IMR-90 (cell line): ENCODE measurements at regions not wholly inside any gene's neighbourhood (a gene's known extent, or its start where the extent isn't known, plus 50 kb on each side); places are given as distances from the start of the nearest gene placed in this dataset.

ENCODE experiments used
- ATAC-seq: fragments of 200-7000 bp; cut with Tn5 transposase; 2 replicates; pipeline ENCODE4 v1.9.1; 2020; ENCODE audit warnings: low read depth, mild to moderate bottlenecking, moderate library complexity
- BruUV-seq: library from RNA; stranded (reverse); fragments of 400-500 nt; replicated peaks from 2 replicates; lab custom pipeline; 2021; lab: Mats Ljungman, UMichigan
- CTCF ChIA-PET: fragments of 300-600 bp; formaldehyde crosslinking; extraction: SDS; loops from one replicate; lab custom pipeline; 2021; ENCODE audit warnings: antibody characterized with exemption; lab: Yijun Ruan, JAX
- POLR2A ChIA-PET: fragments of 300-600 bp; sonication (Branson Sonifier 250); formaldehyde crosslinking; loops from one replicate; lab custom pipeline; 2022; ENCODE audit warnings: antibody characterized with exemption; ENCODE audit not compliant: unreplicated experiment; lab: Charles Lee
- DNase-seq: peaks from one replicate; pipeline ENCODE4 v3.0.0; 2013
- H2AFZ ChIP-seq: replicated peaks from 2 replicates; pipeline ENCODE3; 2013; ENCODE audit warnings: low read length, mild to moderate bottlenecking; ENCODE audit not compliant: poor library complexity
- H2AK5ac ChIP-seq: 2 replicates; pipeline ENCODE4 v1.6.1; 2013; ENCODE audit warnings: low read depth, low read length, inconsistent platforms
- H2AK9ac ChIP-seq: replicated peaks from 2 replicates; pipeline ENCODE3; 2013; ENCODE audit warnings: mild to moderate bottlenecking, low read depth, low read length, moderate library complexity; ENCODE audit not compliant: poor library complexity
- H2BK120ac ChIP-seq: 2 replicates; pipeline ENCODE4 v1.6.1; 2013; ENCODE audit warnings: low read depth, low read length, inconsistent platforms
- H2BK15ac ChIP-seq: 3 replicates; pipeline ENCODE4 v1.6.1; 2013; ENCODE audit warnings: low read depth, low read length, inconsistent platforms
- H2BK20ac ChIP-seq: 2 replicates; pipeline ENCODE4 v1.6.1; 2013; ENCODE audit warnings: low read depth, mild to moderate bottlenecking, inconsistent platforms, low read length, moderate library complexity
- H2BK5ac ChIP-seq: 2 replicates; pipeline ENCODE4 v1.6.1; 2013; ENCODE audit warnings: mild to moderate bottlenecking, low read depth, low read length, inconsistent platforms; ENCODE audit not compliant: poor library complexity, severe bottlenecking
- H3K14ac ChIP-seq: replicated peaks from 2 replicates; pipeline ENCODE4 v1.6.1; 2013; ENCODE audit warnings: low read depth, low read length, inconsistent platforms
- H3K18ac ChIP-seq: 2 replicates; pipeline ENCODE4 v1.6.1; 2013; ENCODE audit warnings: low read depth, low read length, control low read depth
- H3K23ac ChIP-seq: 2 replicates; pipeline ENCODE4 v1.6.1; 2013; ENCODE audit warnings: low read depth, low read length, inconsistent platforms
- H3K27ac ChIP-seq: 2 replicates; pipeline ENCODE4 v1.5.1; 2013; ENCODE audit warnings: mild to moderate bottlenecking, control low read depth, low read length; ENCODE audit not compliant: insufficient read depth
- H3K27me3 ChIP-seq: 2 replicates; pipeline ENCODE4 v1.6.1; 2013; ENCODE audit warnings: low read length; ENCODE audit not compliant: control insufficient read depth, insufficient read depth
- H3K36me3 ChIP-seq: 2 replicates; pipeline ENCODE4 v1.6.1; 2013; ENCODE audit warnings: low read length, mixed read lengths; ENCODE audit not compliant: control insufficient read depth, insufficient read depth
- H3K4ac ChIP-seq: 2 replicates; pipeline ENCODE4 v1.6.1; 2013; ENCODE audit warnings: low read depth, low read length, inconsistent platforms
- H3K4me1 ChIP-seq: 2 replicates; pipeline ENCODE4 v1.6.1; 2013; ENCODE audit warnings: low read length, mixed read lengths; ENCODE audit not compliant: control insufficient read depth, insufficient read depth
- H3K4me2 ChIP-seq: 2 replicates; pipeline ENCODE4 v1.6.1; 2013; ENCODE audit warnings: low read depth, mild to moderate bottlenecking, control low read depth, low read length, moderate library complexity
- H3K4me3 ChIP-seq: 2 replicates; pipeline ENCODE4 v1.5.1; 2013; ENCODE audit warnings: low read depth, mild to moderate bottlenecking, control low read depth, low read length, moderate library complexity; ENCODE audit not compliant: insufficient read depth
- H3K56ac ChIP-seq: 2 replicates; pipeline ENCODE4 v1.6.1; 2013; ENCODE audit warnings: low read length, inconsistent platforms; ENCODE audit not compliant: insufficient read depth; ENCODE audit errors: extremely low read depth
- H3K79me1 ChIP-seq, 2 experiments: 2 replicates each; pipeline ENCODE4 v1.6.1; 2013; ENCODE audit warnings: low read length in 2 of 2, inconsistent platforms in 1 of 2, low read depth in 1 of 2
- H3K9ac ChIP-seq: 2 replicates; pipeline ENCODE4 v1.6.1; 2013; ENCODE audit warnings: low read depth, low read length, control low read depth
- H3K9me1 ChIP-seq: 2 replicates; pipeline ENCODE4 v1.6.1; 2013; ENCODE audit warnings: low read length, inconsistent platforms; ENCODE audit not compliant: insufficient read depth
- H3K9me3 ChIP-seq: 2 replicates; pipeline ENCODE4 v1.6.1; 2013; ENCODE audit warnings: low read length; ENCODE audit not compliant: control insufficient read depth, insufficient read depth
- H4K20me1 ChIP-seq: 2 replicates; pipeline ENCODE4 v1.6.1; 2013; ENCODE audit warnings: low read length, inconsistent platforms; ENCODE audit not compliant: insufficient read depth
- H4K5ac ChIP-seq: 2 replicates; pipeline ENCODE4 v1.6.1; 2013; ENCODE audit warnings: mild to moderate bottlenecking, low read depth, low read length, control low read depth
- H4K8ac ChIP-seq, 2 experiments: 2 replicates each; pipeline ENCODE4 v1.6.1; 2013; ENCODE audit warnings: low read depth in 2 of 2, low read length in 2 of 2, control low read depth in 1 of 2, inconsistent platforms in 1 of 2
- H4K91ac ChIP-seq: 2 replicates; pipeline ENCODE4 v1.6.1; 2013; ENCODE audit warnings: low read depth, low read length, inconsistent platforms; ENCODE audit not compliant: insufficient read depth
- BHLHE40 ChIP-seq: fragments of 150-350 bp; IDR thresholded peaks from 2 replicates; pipeline ENCODE4 v1.6.1; 2016; ENCODE audit warnings: mild to moderate bottlenecking, low read depth, low read length
- CEBPB ChIP-seq: IDR thresholded peaks from 2 replicates; pipeline ENCODE4 v1.6.1; 2012; ENCODE audit warnings: low read depth, low read length, improper control_type of control experiment
- CHD1 ChIP-seq: IDR thresholded peaks from 2 replicates; pipeline ENCODE4 v1.6.1; 2012; ENCODE audit warnings: low read depth, low read length, improper control_type of control experiment
- FOS ChIP-seq: fragments of 150-350 bp; IDR thresholded peaks from 2 replicates; pipeline ENCODE4 v1.6.1; 2016; ENCODE audit warnings: low read depth, low read length
- MAFK ChIP-seq: IDR thresholded peaks from 2 replicates; pipeline ENCODE4 v1.6.1; 2012; ENCODE audit warnings: low read depth, low read length, improper control_type of control experiment
- MAZ ChIP-seq: IDR thresholded peaks from 2 replicates; pipeline ENCODE4 v1.6.1; 2012; ENCODE audit warnings: low read depth, mild to moderate bottlenecking, low read length, improper control_type of control experiment, moderate library complexity, borderline replicate concordance
- MXI1 ChIP-seq: IDR thresholded peaks from 2 replicates; pipeline ENCODE4 v1.6.1; 2012; ENCODE audit warnings: low read depth, mild to moderate bottlenecking, low read length, moderate library complexity, borderline replicate concordance
- NFE2L2 ChIP-seq: fragments of 150-350 bp; IDR thresholded peaks from 2 replicates; pipeline ENCODE4 v1.6.1; 2016; ENCODE audit warnings: low read depth, mild to moderate bottlenecking, low read length
- POLR2A ChIP-seq: IDR thresholded peaks from 2 replicates; pipeline ENCODE4 v1.6.1; 2012; ENCODE audit warnings: mild to moderate bottlenecking, low read depth, low read length
- RAD21 ChIP-seq: IDR thresholded peaks from 2 replicates; pipeline ENCODE4 v1.6.1; 2012; ENCODE audit warnings: low read length, improper control_type of control experiment
- RCOR1 ChIP-seq: IDR thresholded peaks from 2 replicates; pipeline ENCODE4 v1.6.1; 2012; ENCODE audit warnings: mild to moderate bottlenecking, low read length, improper control_type of control experiment; ENCODE audit not compliant: insufficient replicate concordance
- RFX5 ChIP-seq: IDR thresholded peaks from 2 replicates; pipeline ENCODE4 v1.8.0; 2012; ENCODE audit warnings: low read depth, mild to moderate bottlenecking, low read length, moderate library complexity
- SMC3 ChIP-seq: fragments of 150-350 bp; IDR thresholded peaks from 2 replicates; pipeline ENCODE4 v1.6.1; 2016; ENCODE audit warnings: low read depth, mild to moderate bottlenecking, antibody characterized with exemption, low read length, moderate library complexity
- WGBS, 2 experiments: methylation state at CpG; one replicate each; pipeline versions ENCODE4 v1.1.5 to v1.1.7; 2013; ENCODE audit warnings: missing lambda C conversion rate in 2 of 2; ENCODE audit not compliant: insufficient read length in 1 of 2; ENCODE audit errors: extremely low coverage in 2 of 2; 5-methylcytosine and 5-hydroxymethylcytosine counted together
- dilution Hi-C: fragments of 300-500 bp; cut with HindIII; formaldehyde crosslinking; loops from one replicate; pipeline ENCODE4 v1.14.3; 2018; ENCODE audit warnings: low sequenced_read_pairs; ENCODE audit not compliant: unreplicated experiment
- in situ Hi-C: fragments of 300-500 bp; cut with MboI; formaldehyde crosslinking; loops from 3 replicates; pipeline ENCODE4 v1.14.3; 2019; ENCODE audit warnings: low sequenced_read_pairs, inconsistent platforms, mixed read lengths
- intact Hi-C: fragments of 100-400 bp; cut with micrococcal nuclease; formaldehyde crosslinking; loops from 2 replicates; pipeline ENCODE4 v1.10.0; 2022
- TF ChIP-seq, protein P1 (sequence below): fragments of 150-350 bp; IDR thresholded peaks from 2 replicates; pipeline ENCODE4 v1.6.1; 2016; ENCODE audit warnings: low read depth, mild to moderate bottlenecking, low read length, moderate library complexity, borderline replicate concordance
- TF ChIP-seq, protein P2 (sequence below): fragments of 150-350 bp; IDR thresholded peaks from 2 replicates; pipeline ENCODE4 v1.6.1; 2017; ENCODE audit warnings: mild to moderate bottlenecking, antibody characterized with exemption, low read length, low read depth
- TF ChIP-seq, protein P3 (sequence below): conservative IDR thresholded peaks from 2 replicates; pipeline ENCODE4 v1.5.1; 2012; ENCODE audit warnings: mild to moderate bottlenecking, low read depth, low read length, improper control_type of control experiment

DNA sequence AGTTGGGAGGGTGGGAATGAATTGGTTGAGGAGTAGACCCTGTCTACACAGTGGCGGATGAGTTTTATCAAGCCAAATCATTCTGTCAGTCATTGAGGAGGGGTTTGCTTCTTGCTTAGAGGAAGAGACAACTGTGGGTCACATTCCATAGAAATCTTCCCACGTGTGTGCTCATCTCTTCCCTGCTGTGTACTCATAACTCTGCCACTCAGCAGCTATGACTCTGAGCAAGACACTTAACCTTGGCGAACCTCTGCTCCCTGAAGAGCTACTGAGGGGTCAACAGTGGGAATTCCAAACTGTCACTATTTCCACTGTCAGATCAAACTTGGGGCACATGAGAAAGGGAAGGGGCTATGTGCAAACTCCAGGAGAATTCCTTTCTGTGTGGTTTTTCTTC is 72.6 kb upstream of the COX10 start:
- H2AK9ac ChIP-seq = no peak overlapping the region
- no peak overlapping the region for H3K23ac ChIP-seq
- no peaks in the 10 kb centered on the region for H3K9me1 ChIP-seq
- H3K18ac ChIP-seq = no peak overlapping the region
- no peaks in the 10 kb centered on the region for H3K79me1 ChIP-seq
- ChIA-PET POLR2A (no interaction called here), CTCF (no interaction called here)
- no peak overlapping the region for H4K8ac ChIP-seq
- no peaks in the 10 kb centered on the region for H3K9me3 ChIP-seq
- H3K27ac ChIP-seq = no peak overlapping the region
- in situ Hi-C loops = no loop called here
- dilution Hi-C loops = no loop called here
- H2BK15ac ChIP-seq = no peak overlapping the region
- no peak overlapping the region for H3K4ac ChIP-seq
- no peak overlapping the region for H2BK120ac ChIP-seq
- no TSS peak for BruUV-seq
- no peak overlapping the region for H2AFZ ChIP-seq
- intact Hi-C loops = no loop called here
- WGBS, 2 experiments = no CpG with 5 or more reads among the region's 3 CpGs
- H3K4me1 ChIP-seq = no peaks in the 10 kb centered on the region
- H3K4me2 ChIP-seq = no peak overlapping the region
- H2BK20ac ChIP-seq = no peak overlapping the region
- DNase-seq (no peak), ATAC-seq (no peak)
- H3K36me3 ChIP-seq = no peaks in the 10 kb centered on the region
- TF ChIP-seq NFE2L2 = no peak
- no peak for TF ChIP-seq RCOR1
- no peak for TF ChIP-seq FOS
- no peak for TF ChIP-seq RAD21
- TF ChIP-seq CHD1 = no peak
- TF ChIP-seq POLR2A = no peak
- TF ChIP-seq MAZ = no peak
- no peak for TF ChIP-seq SMC3
- TF ChIP-seq, protein P1, sequence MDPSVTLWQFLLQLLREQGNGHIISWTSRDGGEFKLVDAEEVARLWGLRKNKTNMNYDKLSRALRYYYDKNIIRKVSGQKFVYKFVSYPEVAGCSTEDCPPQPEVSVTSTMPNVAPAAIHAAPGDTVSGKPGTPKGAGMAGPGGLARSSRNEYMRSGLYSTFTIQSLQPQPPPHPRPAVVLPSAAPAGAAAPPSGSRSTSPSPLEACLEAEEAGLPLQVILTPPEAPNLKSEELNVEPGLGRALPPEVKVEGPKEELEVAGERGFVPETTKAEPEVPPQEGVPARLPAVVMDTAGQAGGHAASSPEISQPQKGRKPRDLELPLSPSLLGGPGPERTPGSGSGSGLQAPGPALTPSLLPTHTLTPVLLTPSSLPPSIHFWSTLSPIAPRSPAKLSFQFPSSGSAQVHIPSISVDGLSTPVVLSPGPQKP = no peak
- TF ChIP-seq CEBPB = no peak
- TF ChIP-seq MXI1 = no peak
- TF ChIP-seq MAFK = no peak
- TF ChIP-seq RFX5 = no peak
- TF ChIP-seq, protein P2, sequence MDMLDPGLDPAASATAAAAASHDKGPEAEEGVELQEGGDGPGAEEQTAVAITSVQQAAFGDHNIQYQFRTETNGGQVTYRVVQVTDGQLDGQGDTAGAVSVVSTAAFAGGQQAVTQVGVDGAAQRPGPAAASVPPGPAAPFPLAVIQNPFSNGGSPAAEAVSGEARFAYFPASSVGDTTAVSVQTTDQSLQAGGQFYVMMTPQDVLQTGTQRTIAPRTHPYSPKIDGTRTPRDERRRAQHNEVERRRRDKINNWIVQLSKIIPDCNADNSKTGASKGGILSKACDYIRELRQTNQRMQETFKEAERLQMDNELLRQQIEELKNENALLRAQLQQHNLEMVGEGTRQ = no peak
- TF ChIP-seq BHLHE40 = no peak
- TF ChIP-seq, protein P3, sequence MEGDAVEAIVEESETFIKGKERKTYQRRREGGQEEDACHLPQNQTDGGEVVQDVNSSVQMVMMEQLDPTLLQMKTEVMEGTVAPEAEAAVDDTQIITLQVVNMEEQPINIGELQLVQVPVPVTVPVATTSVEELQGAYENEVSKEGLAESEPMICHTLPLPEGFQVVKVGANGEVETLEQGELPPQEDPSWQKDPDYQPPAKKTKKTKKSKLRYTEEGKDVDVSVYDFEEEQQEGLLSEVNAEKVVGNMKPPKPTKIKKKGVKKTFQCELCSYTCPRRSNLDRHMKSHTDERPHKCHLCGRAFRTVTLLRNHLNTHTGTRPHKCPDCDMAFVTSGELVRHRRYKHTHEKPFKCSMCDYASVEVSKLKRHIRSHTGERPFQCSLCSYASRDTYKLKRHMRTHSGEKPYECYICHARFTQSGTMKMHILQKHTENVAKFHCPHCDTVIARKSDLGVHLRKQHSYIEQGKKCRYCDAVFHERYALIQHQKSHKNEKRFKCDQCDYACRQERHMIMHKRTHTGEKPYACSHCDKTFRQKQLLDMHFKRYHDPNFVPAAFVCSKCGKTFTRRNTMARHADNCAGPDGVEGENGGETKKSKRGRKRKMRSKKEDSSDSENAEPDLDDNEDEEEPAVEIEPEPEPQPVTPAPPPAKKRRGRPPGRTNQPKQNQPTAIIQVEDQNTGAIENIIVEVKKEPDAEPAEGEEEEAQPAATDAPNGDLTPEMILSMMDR = no peak
- no peak overlapping the region for H3K14ac ChIP-seq
- no peak overlapping the region for H3K56ac ChIP-seq
- no peak overlapping the region for H2BK5ac ChIP-seq
- no peak overlapping the region for H2AK5ac ChIP-seq
- no peak overlapping the region for H3K9ac ChIP-seq
- H4K20me1 ChIP-seq = no peaks in the 10 kb centered on the region
- H3K4me3 ChIP-seq = no peak overlapping the region
- no peaks in the 10 kb centered on the region for H3K27me3 ChIP-seq
- H4K91ac ChIP-seq = no peak overlapping the region
- H4K5ac ChIP-seq = no peak overlapping the region
